ENCODE measurements at regions not wholly inside any gene's neighbourhood (a gene's known extent, or its start where the extent isn't known, plus 50 kb on each side); places are given as distances from the start of the nearest gene placed in this dataset.
"Not testable (repeated sequence)": the region's sequence is repeated elsewhere in the genome, so short reads cannot be mapped to it uniquely, and the experiment has no call there.

DNA sequence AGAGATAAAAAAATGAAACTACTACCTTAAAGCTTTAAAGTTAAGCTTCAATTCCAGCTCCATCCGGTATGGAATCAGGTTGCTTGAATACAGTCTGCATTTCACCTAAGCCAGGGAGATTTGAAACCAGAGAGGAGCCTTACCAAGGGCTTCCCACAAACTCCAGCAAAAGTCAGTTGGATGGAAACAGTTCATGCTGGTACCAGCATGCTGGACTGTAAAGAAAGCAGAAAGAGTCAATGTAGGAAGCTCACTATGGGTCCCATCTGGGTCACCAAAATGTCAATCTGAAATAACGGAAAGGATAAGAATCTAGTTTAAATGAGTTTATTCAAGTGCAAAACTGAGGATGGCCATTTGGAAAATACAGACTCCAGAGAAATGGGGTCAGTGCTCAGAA lies 65.3 kb downstream of the CDO1 start:
- TF ChIP-seq, protein P1, sequence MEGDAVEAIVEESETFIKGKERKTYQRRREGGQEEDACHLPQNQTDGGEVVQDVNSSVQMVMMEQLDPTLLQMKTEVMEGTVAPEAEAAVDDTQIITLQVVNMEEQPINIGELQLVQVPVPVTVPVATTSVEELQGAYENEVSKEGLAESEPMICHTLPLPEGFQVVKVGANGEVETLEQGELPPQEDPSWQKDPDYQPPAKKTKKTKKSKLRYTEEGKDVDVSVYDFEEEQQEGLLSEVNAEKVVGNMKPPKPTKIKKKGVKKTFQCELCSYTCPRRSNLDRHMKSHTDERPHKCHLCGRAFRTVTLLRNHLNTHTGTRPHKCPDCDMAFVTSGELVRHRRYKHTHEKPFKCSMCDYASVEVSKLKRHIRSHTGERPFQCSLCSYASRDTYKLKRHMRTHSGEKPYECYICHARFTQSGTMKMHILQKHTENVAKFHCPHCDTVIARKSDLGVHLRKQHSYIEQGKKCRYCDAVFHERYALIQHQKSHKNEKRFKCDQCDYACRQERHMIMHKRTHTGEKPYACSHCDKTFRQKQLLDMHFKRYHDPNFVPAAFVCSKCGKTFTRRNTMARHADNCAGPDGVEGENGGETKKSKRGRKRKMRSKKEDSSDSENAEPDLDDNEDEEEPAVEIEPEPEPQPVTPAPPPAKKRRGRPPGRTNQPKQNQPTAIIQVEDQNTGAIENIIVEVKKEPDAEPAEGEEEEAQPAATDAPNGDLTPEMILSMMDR (IDR thresholded peaks at IDR 0.05; ENCODE audit: insufficient read depth, low read length, severe bottlenecking): no peak
- no peaks in the 10 kb centered on the region for H3K36me3 ChIP-seq (ENCODE audit: control insufficient read depth, insufficient read depth, low read length)
- H3K4me3 ChIP-seq (ENCODE audit: low read depth, low read length): no peak overlapping the region
- DNase-seq (ENCODE audit: low read depth) (no peak), FAIRE-seq (no peak)
- peaks cover 2% of the 10 kb centered on the region for H3K27me3 ChIP-seq (ENCODE audit: control insufficient read depth, insufficient read depth, low read length)

DNA sequence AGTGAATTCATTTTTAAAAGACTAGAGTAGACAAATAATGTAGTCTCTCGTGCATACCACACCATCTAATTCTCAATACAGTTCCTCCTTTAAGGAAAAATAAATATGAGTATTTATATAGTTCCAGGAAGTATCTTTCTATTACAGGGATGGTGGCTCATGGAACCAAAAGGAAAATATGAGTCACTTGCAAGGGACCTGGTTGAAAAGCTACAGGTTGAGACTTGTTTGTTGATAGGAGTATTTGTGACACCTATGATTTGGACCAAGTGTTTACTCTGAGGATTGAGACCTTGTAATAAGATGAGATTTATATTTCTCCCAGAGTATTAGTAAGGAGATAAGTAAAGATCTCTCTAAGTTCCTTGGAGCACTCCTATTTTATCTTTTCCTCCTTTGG lies 67.4 kb downstream of the CDO1 start:
- peak; percentile 81 for DNase-seq (ENCODE audit: low read depth)
- H3K4me3 ChIP-seq (ENCODE audit: low read depth, low read length): no peak overlapping the region
- TF ChIP-seq, protein P1 (IDR thresholded peaks at IDR 0.05; ENCODE audit: insufficient read depth, low read length, severe bottlenecking): no peak
- H3K27me3 ChIP-seq (ENCODE audit: control insufficient read depth, insufficient read depth, low read length): peaks cover 2% of the 10 kb centered on the region
- no peaks in the 10 kb centered on the region for H3K36me3 ChIP-seq (ENCODE audit: control insufficient read depth, insufficient read depth, low read length)
- no peak for FAIRE-seq

GRCh38 chr5:115739245-115739644 lies 77.2 kb downstream of the CDO1 start:
- H3K36me3 ChIP-seq (ENCODE audit: control insufficient read depth, insufficient read depth, low read length); H3K4me3 ChIP-seq (ENCODE audit: low read depth, low read length); DNase-seq (ENCODE audit: low read depth); H3K27me3 ChIP-seq (ENCODE audit: control insufficient read depth, insufficient read depth, low read length); FAIRE-seq: not testable (repeated sequence)

- TF ChIP-seq, protein P1 (IDR thresholded peaks at IDR 0.05; ENCODE audit: insufficient read depth, low read length, severe bottlenecking): no peak
- Histone ChIP-seq H3K36me3 (ENCODE audit: control insufficient read depth, insufficient read depth, low read length) (no peaks in the 10 kb centered on the region), H3K27me3 (ENCODE audit: control insufficient read depth, insufficient read depth, low read length) (no peaks in the 10 kb centered on the region), H3K4me3 (ENCODE audit: low read depth, low read length) (no peak overlapping the region)
- FAIRE-seq (no peak), DNase-seq (ENCODE audit: low read depth) (no peak)
These were observed 77.6 kb downstream of the CDO1 start for GRCh38 chr5:115738830-115739229.

- no peak for FAIRE-seq
- H3K4me3 ChIP-seq (ENCODE audit: low read depth, low read length): no peak overlapping the region
- H3K36me3 ChIP-seq (ENCODE audit: control insufficient read depth, insufficient read depth, low read length): no peaks in the 10 kb centered on the region
- H3K27me3 ChIP-seq (ENCODE audit: control insufficient read depth, insufficient read depth, low read length): no peaks in the 10 kb centered on the region
- DNase-seq (ENCODE audit: low read depth): no peak
- TF ChIP-seq, protein P1 (IDR thresholded peaks at IDR 0.05; ENCODE audit: insufficient read depth, low read length, severe bottlenecking): no peak
These were observed 79.0 kb downstream of the CDO1 start for GRCh38 chr5:115737452-115737851.

DNA sequence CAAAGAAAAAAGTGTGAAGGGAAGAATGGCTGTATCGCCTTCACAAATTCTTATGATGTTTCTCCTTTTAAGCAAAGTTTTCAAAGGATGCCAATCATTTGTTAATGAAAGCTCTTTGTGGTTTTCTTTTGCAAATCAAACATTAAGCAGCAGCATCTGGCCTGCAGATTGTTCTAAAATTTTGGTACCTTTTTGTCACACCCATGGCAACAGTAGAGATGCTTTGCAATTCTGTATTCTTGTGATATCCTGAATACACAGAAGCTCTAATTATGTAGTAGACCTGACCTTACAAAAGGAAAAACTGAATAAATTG lies 79.8 kb downstream of the CDO1 start:
- H3K27me3 ChIP-seq (ENCODE audit: control insufficient read depth, insufficient read depth, low read length): no peaks in the 10 kb centered on the region
- FAIRE-seq (no peak), DNase-seq (ENCODE audit: low read depth) (no peak)
- no peak overlapping the region for H3K4me3 ChIP-seq (ENCODE audit: low read depth, low read length)
- TF ChIP-seq, protein P1 (IDR thresholded peaks at IDR 0.05; ENCODE audit: insufficient read depth, low read length, severe bottlenecking): no peak
- H3K36me3 ChIP-seq (ENCODE audit: control insufficient read depth, insufficient read depth, low read length): no peaks in the 10 kb centered on the region
